ENCODE measurements at regions not wholly inside any gene's neighbourhood (a gene's known extent, or its start where the extent isn't known, plus 50 kb on each side); places are given as distances from the start of the nearest gene placed in this dataset.

GRCh38 chr2:137775529-137775928 is 188.7 kb upstream of the HNMT start:
- H3K9me3 ChIP-seq (ENCODE audit: control insufficient read depth, insufficient read depth, low read length), result peaks cover 5% of the 10 kb centered on the region; the same call in 1 of the 2 replicates
- in situ Hi-C loops (cut with MboI; ENCODE audit: low sequenced_read_pairs) (no loop called here), intact Hi-C loops (cut with micrococcal nuclease) (no loop called here), dilution Hi-C loops (cut with HindIII; ENCODE audit: low sequenced_read_pairs, unreplicated experiment) (no loop called here)
- H2BK15ac ChIP-seq (ENCODE audit: low read depth, low read length), result no peak overlapping the region
- H3K56ac ChIP-seq (ENCODE audit: extremely low read depth, insufficient read depth, low read length), result no peak overlapping the region
- no peaks in the 10 kb centered on the region for H3K4me1 ChIP-seq (ENCODE audit: control insufficient read depth, insufficient read depth, low read length)
- no peak overlapping the region for H2BK20ac ChIP-seq (ENCODE audit: low read depth, low read length)
- WGBS, 2 experiments (ENCODE audit: extremely low coverage in 2 of 2, insufficient read length in 1 of 2), result no CpG with 5 or more reads among the region's 3 CpGs
- H3K23ac ChIP-seq (ENCODE audit: low read depth, low read length), result no peak overlapping the region
- H3K18ac ChIP-seq (ENCODE audit: low read depth, low read length), result no peak overlapping the region
- no peak overlapping the region for H3K14ac ChIP-seq (replicated peaks; ENCODE audit: low read depth, low read length)
- H3K4me3 ChIP-seq (ENCODE audit: insufficient read depth, low read depth, low read length), result no peak overlapping the region
- no peak overlapping the region for H2BK5ac ChIP-seq (ENCODE audit: low read depth, low read length, poor library complexity, severe bottlenecking)
- no peak overlapping the region for H4K91ac ChIP-seq (ENCODE audit: insufficient read depth, low read depth, low read length)
- no TSS peak for BruUV-seq (replicated peaks)
- no peaks in the 10 kb centered on the region for H3K79me1 ChIP-seq (ENCODE audit: low read depth in 1 of 2, low read length in 2 of 2)
- ATAC-seq (ENCODE audit: low read depth), result no peak
- H2BK120ac ChIP-seq (ENCODE audit: low read depth, low read length), result no peak overlapping the region
- H2AK5ac ChIP-seq (ENCODE audit: low read depth, low read length), result no peak overlapping the region
- no peaks in the 10 kb centered on the region for H3K27me3 ChIP-seq (ENCODE audit: control insufficient read depth, insufficient read depth, low read length)
- no peak overlapping the region for H4K8ac ChIP-seq (ENCODE audit: low read depth in 2 of 2, low read length in 2 of 2)
- TF ChIP-seq POLR2A (IDR thresholded peaks at IDR 0.05; ENCODE audit: low read depth, low read length) (no peak), CTCF (conservative IDR thresholded peaks at IDR 0.05; ENCODE audit: low read depth, low read length) (no peak), MAFK (IDR thresholded peaks at IDR 0.05; ENCODE audit: low read depth, low read length) (no peak)
- no peaks in the 10 kb centered on the region for H3K9me1 ChIP-seq (ENCODE audit: insufficient read depth, low read length)
- H2AFZ ChIP-seq (replicated peaks; ENCODE audit: low read length, poor library complexity), result no peak overlapping the region
- no peak overlapping the region for H3K9ac ChIP-seq (ENCODE audit: low read depth, low read length)
- no peak overlapping the region for H3K4ac ChIP-seq (ENCODE audit: low read depth, low read length)
- DNase-seq, result no peak
- no peaks in the 10 kb centered on the region for H4K20me1 ChIP-seq (ENCODE audit: insufficient read depth, low read length)
- H4K5ac ChIP-seq (ENCODE audit: low read depth, low read length), result no peak overlapping the region
- no peaks in the 10 kb centered on the region for H3K36me3 ChIP-seq (ENCODE audit: control insufficient read depth, insufficient read depth, low read length)
- CTCF ChIA-PET, result no interaction called here
- POLR2A ChIA-PET (ENCODE audit: unreplicated experiment), result no interaction called here
- no peak overlapping the region for H2AK9ac ChIP-seq (replicated peaks; ENCODE audit: low read depth, low read length, poor library complexity)
- no peak overlapping the region for H3K4me2 ChIP-seq (ENCODE audit: low read depth, low read length)
- no peak overlapping the region for H3K27ac ChIP-seq (ENCODE audit: insufficient read depth, low read length)

All from IMR-90 (cell line).